ENCODE measurements at regions not wholly inside any gene's neighbourhood (a gene's known extent, or its start where the extent isn't known, plus 50 kb on each side); places are given as distances from the start of the nearest gene placed in this dataset.

GRCh38 chr6:235763-236360 lies 56.4 kb upstream of the DUSP22 start:
- Histone ChIP-seq H2AFZ (ENCODE audit: low read length) (peak overlapping the region; percentile 95), H3K79me2 (ENCODE audit: insufficient read depth, low read depth, low read length) (no peaks in the 10 kb centered on the region), H3K36me3 (ENCODE audit: insufficient read depth, low read length) (no peaks in the 10 kb centered on the region), H3K27ac (ENCODE audit: low read depth, low read length, poor library complexity, severe bottlenecking) (peak overlapping the region; percentile 19), H4K20me1 (ENCODE audit: insufficient read depth, low read length) (no peaks in the 10 kb centered on the region), H3K4me1 (ENCODE audit: insufficient read depth, low read length, poor library complexity, severe bottlenecking) (peaks cover 27% of the 10 kb centered on the region), H3K9me3 (ENCODE audit: low read length) (no peaks in the 10 kb centered on the region), H3K4me3 (ENCODE audit: low read depth, low read length, poor library complexity, severe bottlenecking) (peak overlapping the region; percentile 56), H3K4me2 (ENCODE audit: low read length) (peak overlapping the region; percentile 83), H3K9me2 (ENCODE audit: insufficient read depth, low read length) (no peaks in the 10 kb centered on the region)
- BruUV-seq (replicated peaks) = no TSS peak
- no peak for TF ChIP-seq EZH2phosphoT487 (IDR thresholded peaks at IDR 0.05; ENCODE audit: borderline replicate concordance, low read depth, low read length)
- DNase-seq (ENCODE audit: low spot score) = peak; percentile 53
- ChIA-PET CTCF (ENCODE audit: unreplicated experiment) (interaction anchor here (0.5 kb wide), 2 partner anchors 63 to 148 kb away, joined by 3 to 4 read pairs; no protein-coding TSS in a partner anchor), POLR2A (interaction anchor here (1.2 to 1.5 kb wide), 2 partner anchors 13 to 19 kb away, joined by 4 read pairs; no protein-coding TSS in a partner anchor)
- intact Hi-C loops (cut with micrococcal nuclease; ENCODE audit: unreplicated experiment) = no loop called here

- POLR2A ChIA-PET = interaction anchor here (1.2 to 1.5 kb wide), 2 partner anchors 13 to 20 kb away, joined by 4 read pairs; no protein-coding TSS in a partner anchor
- Histone ChIP-seq H2AFZ (ENCODE audit: low read length) (peak overlapping the region; percentile 95), H3K4me1 (ENCODE audit: insufficient read depth, low read length, poor library complexity, severe bottlenecking) (peaks cover 32% of the 10 kb centered on the region), H3K36me3 (ENCODE audit: insufficient read depth, low read length) (no peaks in the 10 kb centered on the region), H3K9me3 (ENCODE audit: low read length) (no peaks in the 10 kb centered on the region), H3K9me2 (ENCODE audit: insufficient read depth, low read length) (no peaks in the 10 kb centered on the region), H3K27ac (ENCODE audit: low read depth, low read length, poor library complexity, severe bottlenecking) (peak overlapping the region; percentile 19), H3K4me2 (ENCODE audit: low read length) (peak overlapping the region; percentile 83), H3K4me3 (ENCODE audit: low read depth, low read length, poor library complexity, severe bottlenecking) (peak overlapping the region; percentile 56), H4K20me1 (ENCODE audit: insufficient read depth, low read length) (no peaks in the 10 kb centered on the region), H3K79me2 (ENCODE audit: insufficient read depth, low read depth, low read length) (no peaks in the 10 kb centered on the region)
- intact Hi-C loops (cut with micrococcal nuclease; ENCODE audit: unreplicated experiment) = no loop called here
- no peak for DNase-seq (ENCODE audit: low spot score)
- CTCF ChIA-PET (ENCODE audit: unreplicated experiment) = no interaction called here
- TF ChIP-seq EZH2phosphoT487 (IDR thresholded peaks at IDR 0.05; ENCODE audit: borderline replicate concordance, low read depth, low read length) = no peak
- TF ChIP-seq, protein P1, sequence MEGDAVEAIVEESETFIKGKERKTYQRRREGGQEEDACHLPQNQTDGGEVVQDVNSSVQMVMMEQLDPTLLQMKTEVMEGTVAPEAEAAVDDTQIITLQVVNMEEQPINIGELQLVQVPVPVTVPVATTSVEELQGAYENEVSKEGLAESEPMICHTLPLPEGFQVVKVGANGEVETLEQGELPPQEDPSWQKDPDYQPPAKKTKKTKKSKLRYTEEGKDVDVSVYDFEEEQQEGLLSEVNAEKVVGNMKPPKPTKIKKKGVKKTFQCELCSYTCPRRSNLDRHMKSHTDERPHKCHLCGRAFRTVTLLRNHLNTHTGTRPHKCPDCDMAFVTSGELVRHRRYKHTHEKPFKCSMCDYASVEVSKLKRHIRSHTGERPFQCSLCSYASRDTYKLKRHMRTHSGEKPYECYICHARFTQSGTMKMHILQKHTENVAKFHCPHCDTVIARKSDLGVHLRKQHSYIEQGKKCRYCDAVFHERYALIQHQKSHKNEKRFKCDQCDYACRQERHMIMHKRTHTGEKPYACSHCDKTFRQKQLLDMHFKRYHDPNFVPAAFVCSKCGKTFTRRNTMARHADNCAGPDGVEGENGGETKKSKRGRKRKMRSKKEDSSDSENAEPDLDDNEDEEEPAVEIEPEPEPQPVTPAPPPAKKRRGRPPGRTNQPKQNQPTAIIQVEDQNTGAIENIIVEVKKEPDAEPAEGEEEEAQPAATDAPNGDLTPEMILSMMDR (conservative IDR thresholded peaks at IDR 0.05; ENCODE audit: low read length) = no peak
- no TSS peak for BruUV-seq (replicated peaks)
Observed at GRCh38 chr6:236519-236918, 55.8 kb upstream of the DUSP22 start.

GRCh38 chr6:240151-240550 lies 52.1 kb upstream of the DUSP22 start:
- DNase-seq (ENCODE audit: low spot score) = no peak
- Histone ChIP-seq H3K9me2 (ENCODE audit: insufficient read depth, low read length) (no peaks in the 10 kb centered on the region), H3K9me3 (ENCODE audit: low read length) (peaks cover 18% of the 10 kb centered on the region; the same call in 1 of the 2 replicates), H3K27ac (ENCODE audit: low read depth, low read length, poor library complexity, severe bottlenecking) (no peak overlapping the region), H3K4me2 (ENCODE audit: low read length) (no peak overlapping the region), H2AFZ (ENCODE audit: low read length) (no peak overlapping the region), H4K20me1 (ENCODE audit: insufficient read depth, low read length) (no peaks in the 10 kb centered on the region), H3K4me1 (ENCODE audit: insufficient read depth, low read length, poor library complexity, severe bottlenecking) (peaks cover 29% of the 10 kb centered on the region), H3K4me3 (ENCODE audit: low read depth, low read length, poor library complexity, severe bottlenecking) (no peak overlapping the region), H3K79me2 (ENCODE audit: insufficient read depth, low read depth, low read length) (no peaks in the 10 kb centered on the region), H3K36me3 (ENCODE audit: insufficient read depth, low read length) (no peaks in the 10 kb centered on the region)
- ChIA-PET CTCF (ENCODE audit: unreplicated experiment) (interaction anchor here (1.2 kb wide), 1 partner anchor 17 kb away, joined by 3 read pairs; no protein-coding TSS in a partner anchor), POLR2A (interaction anchor here (0.6 to 1.9 kb wide), 7 partner anchors 10 to 116 kb away, joined by 3 to 6 read pairs (median 3); no protein-coding TSS in a partner anchor)
- BruUV-seq (replicated peaks) = no TSS peak
- no peak for TF ChIP-seq EZH2phosphoT487 (IDR thresholded peaks at IDR 0.05; ENCODE audit: borderline replicate concordance, low read depth, low read length)
- TF ChIP-seq, protein P1 (conservative IDR thresholded peaks at IDR 0.05; ENCODE audit: low read length) = no peak
- intact Hi-C loops (cut with micrococcal nuclease; ENCODE audit: unreplicated experiment) = no loop called here
